T-cell (primary cell): ENCODE measurements at regions not wholly inside any gene's neighbourhood (a gene's known extent, or its start where the extent isn't known, plus 50 kb on each side); places are given as distances from the start of the nearest gene placed in this dataset.

Experiments used
- ATAC-seq, 4 experiments: fragments of 200-7000 bp in 3 of 4; fragments of 150-1000 bp in 1 of 4; cut with Tn5 transposase; replicated peaks in 1 of 4; 1 replicate in 3 of 4; 2 replicates in 1 of 4; pipeline ENCODE4 v1.10.0; 2021; ENCODE audit warnings: moderate library complexity in 3 of 4, mild to moderate bottlenecking in 2 of 4, moderate number of reproducible peaks in 1 of 4
- CTCF ChIA-PET, 2 donors: fragments of 300-600 bp; sonication (Branson Sonifier 250); formaldehyde crosslinking; loops; one replicate each; lab custom pipeline; 2022; ENCODE audit warnings: antibody characterized with exemption in 2 of 2; lab: Charles Lee
- POLR2A ChIA-PET, 2 donors: fragments of 300-600 bp; sonication (Branson Sonifier 250); formaldehyde crosslinking; loops; one replicate each; lab custom pipeline; 2022; ENCODE audit warnings: antibody characterized with exemption in 2 of 2; lab: Charles Lee
- DNase-seq, 35 experiments: peaks; one replicate each; pipeline versions ENCODE4 v3.0.0 to v3.0.0-alpha.2; 2013 to 2023
- H3K27ac ChIP-seq: one replicate; pipeline ENCODE4 v1.5.1; 2013; ENCODE audit warnings: low read length
- H3K27me3 ChIP-seq, 2 experiments: replicated peaks in 1 of 2; 1 replicate in 1 of 2; 2 replicates in 1 of 2; pipeline versions ENCODE4 v1.6.1 to v1.7.0; 2013; ENCODE audit warnings: low read length in 1 of 2, mixed read lengths in 1 of 2; ENCODE audit not compliant: control insufficient read depth in 2 of 2, insufficient read depth in 2 of 2; ENCODE audit errors: extremely low read depth in 1 of 2
- H3K36me3 ChIP-seq, 2 donors: 1 replicate in 1 of 2; 2 replicates in 1 of 2; pipeline versions ENCODE4 v1.6.1 to v1.7.0; 2013; ENCODE audit warnings: low read length in 1 of 2; ENCODE audit not compliant: control insufficient read depth in 2 of 2, insufficient read depth in 1 of 2; ENCODE audit errors: extremely low read depth in 1 of 2
- H3K4me1 ChIP-seq, 2 experiments: 1 replicate in 1 of 2; 2 replicates in 1 of 2; pipeline versions ENCODE4 v1.6.1 to v1.7.0; 2013; ENCODE audit warnings: low read length in 2 of 2, mixed read lengths in 1 of 2; ENCODE audit not compliant: insufficient read depth in 2 of 2, control insufficient read depth in 1 of 2; ENCODE audit errors: extremely low read depth in 1 of 2
- H3K4me3 ChIP-seq, 2 donors: 1 replicate in 1 of 2; 2 replicates in 1 of 2; pipeline versions ENCODE4 v1.5.1 to v1.7.0; 2013; ENCODE audit warnings: mild to moderate bottlenecking in 2 of 2, low read length in 1 of 2, moderate library complexity in 1 of 2; ENCODE audit not compliant: control insufficient read depth in 1 of 2; ENCODE audit errors: extremely low read depth in 1 of 2
- H3K9me3 ChIP-seq: 2 replicates; pipeline ENCODE4 v1.7.0; 2013
- H3K27ac Mint-ChIP-seq, 2 donors: one replicate each; pipeline ENCODE4 v1.8.0; 2020 to 2021; ENCODE audit warnings: mild to moderate bottlenecking in 2 of 2, mixed read lengths in 2 of 2
- H3K27me3 Mint-ChIP-seq, 2 donors: one replicate each; pipeline ENCODE4 v1.8.0; 2021 to 2022; ENCODE audit warnings: mixed read lengths in 2 of 2
- H3K36me3 Mint-ChIP-seq: one replicate; pipeline ENCODE4 v1.8.0; 2021; ENCODE audit warnings: mixed read lengths
- H3K4me1 Mint-ChIP-seq, 3 donors: one replicate each; pipeline ENCODE4 v1.8.0; 2020 to 2022; ENCODE audit warnings: mixed read lengths in 3 of 3, mild to moderate bottlenecking in 1 of 3
- H3K4me3 Mint-ChIP-seq, 3 donors: one replicate each; pipeline ENCODE4 v1.8.0; 2020 to 2022; ENCODE audit warnings: mild to moderate bottlenecking in 3 of 3, mixed read lengths in 3 of 3, moderate library complexity in 3 of 3
- H3K9me3 Mint-ChIP-seq, 3 donors: one replicate each; pipeline ENCODE4 v1.8.0; 2020 to 2022; ENCODE audit warnings: mixed read lengths in 3 of 3
- WGBS: methylation state at CpG from one replicate; pipeline ENCODE4 v1.1.5; 2013; ENCODE audit warnings: missing lambda C conversion rate; ENCODE audit not compliant: insufficient coverage; 5-methylcytosine and 5-hydroxymethylcytosine counted together

- Histone ChIP-seq H3K27me3 (no peaks in the 10 kb centered on the region), H3K4me3 (no peak overlapping the region), H3K36me3 (no peaks in the 10 kb centered on the region), H3K27ac (no peak overlapping the region), H3K4me1 (no peaks in the 10 kb centered on the region), H3K9me3 (no peaks in the 10 kb centered on the region)
- H3K9me3 Mint-ChIP-seq: peaks cover 0 to 5% (median 1%) of the 10 kb centered on the region in 3 donors
- no peaks in the 10 kb centered on the region for H3K36me3 Mint-ChIP-seq
- H3K27me3 Mint-ChIP-seq: no peaks in the 10 kb centered on the region
- H3K27ac Mint-ChIP-seq: no peak overlapping the region
- H3K4me1 Mint-ChIP-seq: no peaks in the 10 kb centered on the region
- DNase-seq (no peak), ATAC-seq (no peak)
- ChIA-PET CTCF (no interaction called here), POLR2A (no interaction called here)
- H3K4me3 Mint-ChIP-seq: no peak overlapping the region
These were observed 358.2 kb upstream of the ID4 start for GRCh38 chr6:19478992-19479391.

- CTCF ChIA-PET: no interaction called here
- H3K4me3 ChIP-seq: no peak overlapping the region
These were observed 357.6 kb upstream of the ID4 start for GRCh38 chr6:19479551-19479950.

GRCh38 chr6:19492636-19493405 lies 344.3 kb upstream of the ID4 start:
- no peaks in the 10 kb centered on the region for H3K27me3 Mint-ChIP-seq
- no peaks in the 10 kb centered on the region for H3K36me3 ChIP-seq
- H3K27me3 ChIP-seq: no peaks in the 10 kb centered on the region
- H3K4me1 ChIP-seq: no peaks in the 10 kb centered on the region
- H3K4me1 Mint-ChIP-seq: no peaks in the 10 kb centered on the region
- H3K9me3 ChIP-seq: no peaks in the 10 kb centered on the region
- no peak for ATAC-seq
- POLR2A ChIA-PET: no interaction called here
- no CpG with 5 or more reads among the region's 2 CpGs for WGBS
- H3K27ac Mint-ChIP-seq: no peak overlapping the region
- H3K36me3 Mint-ChIP-seq: no peaks in the 10 kb centered on the region
- CTCF ChIA-PET: no interaction called here
- no peak overlapping the region for H3K27ac ChIP-seq
- peaks cover 7 to 12% (median 10%) of the 10 kb centered on the region in 3 donors for H3K9me3 Mint-ChIP-seq
- no peak for DNase-seq
- no peak overlapping the region for H3K4me3 Mint-ChIP-seq
- H3K4me3 ChIP-seq: no peak overlapping the region

More at GRCh38 chr6:19479551-19479950, 357.6 kb upstream of the ID4 start:
- ATAC-seq (no peak), DNase-seq (no peak)
- Histone ChIP-seq H3K36me3 (no peaks in the 10 kb centered on the region), H3K9me3 (no peaks in the 10 kb centered on the region), H3K27me3 (no peaks in the 10 kb centered on the region), H3K27ac (no peak overlapping the region), H3K4me1 (no peaks in the 10 kb centered on the region)
- POLR2A ChIA-PET: no interaction called here
- H3K36me3 Mint-ChIP-seq: no peaks in the 10 kb centered on the region
- H3K4me1 Mint-ChIP-seq: no peaks in the 10 kb centered on the region
- no peaks in the 10 kb centered on the region for H3K27me3 Mint-ChIP-seq
- H3K4me3 Mint-ChIP-seq: no peak overlapping the region
- peaks cover 0 to 4% (median 0%) of the 10 kb centered on the region in 3 donors for H3K9me3 Mint-ChIP-seq
- no peak overlapping the region for H3K27ac Mint-ChIP-seq

GRCh38 chr6:19501737-19502245 lies 335.4 kb upstream of the ID4 start:
- ATAC-seq: no peak
- Histone ChIP-seq H3K27me3 (no peaks in the 10 kb centered on the region), H3K4me3 (no peak overlapping the region), H3K4me1 (no peaks in the 10 kb centered on the region), H3K27ac (no peak overlapping the region), H3K36me3 (no peaks in the 10 kb centered on the region), H3K9me3 (no peaks in the 10 kb centered on the region)
- no peaks in the 10 kb centered on the region for H3K36me3 Mint-ChIP-seq
- no peaks in the 10 kb centered on the region for H3K4me1 Mint-ChIP-seq
- peaks cover 19 to 39% (median 30%) of the 10 kb centered on the region in 3 donors for H3K9me3 Mint-ChIP-seq
- no peak overlapping the region for H3K27ac Mint-ChIP-seq
- CTCF ChIA-PET: no interaction called here
- WGBS: 95% methylated on average over 3 of the region's 3 CpGs
- no peak for DNase-seq
- H3K27me3 Mint-ChIP-seq: no peaks in the 10 kb centered on the region
- POLR2A ChIA-PET: no interaction called here
- no peak overlapping the region for H3K4me3 Mint-ChIP-seq

GRCh38 chr6:19502301-19502700 lies 334.9 kb upstream of the ID4 start:
- no peaks in the 10 kb centered on the region for H3K27me3 ChIP-seq
- no peak for ATAC-seq

GRCh38 chr6:19515939-19516338 lies 321.2 kb upstream of the ID4 start:
- H3K9me3 Mint-ChIP-seq: peaks cover 27 to 45% (median 29%) of the 10 kb centered on the region in 3 donors

More at GRCh38 chr6:19502301-19502700, 334.9 kb upstream of the ID4 start:
- Mint-ChIP-seq H3K4me3 (no peak overlapping the region), H3K27ac (no peak overlapping the region), H3K36me3 (no peaks in the 10 kb centered on the region), H3K4me1 (no peaks in the 10 kb centered on the region), H3K9me3 (peaks cover 19 to 39% (median 30%) of the 10 kb centered on the region in 3 donors), H3K27me3 (no peaks in the 10 kb centered on the region)
- DNase-seq: no peak
- H3K4me3 ChIP-seq: no peak overlapping the region
- no peak overlapping the region for H3K27ac ChIP-seq
- no peaks in the 10 kb centered on the region for H3K9me3 ChIP-seq
- ChIA-PET CTCF (no interaction called here), POLR2A (no interaction called here)
- no peaks in the 10 kb centered on the region for H3K4me1 ChIP-seq
- H3K36me3 ChIP-seq: no peaks in the 10 kb centered on the region
- no CpG with 5 or more reads among the region's 2 CpGs for WGBS

More at GRCh38 chr6:19515939-19516338, 321.2 kb upstream of the ID4 start:
- H3K4me3 Mint-ChIP-seq: no peak overlapping the region
- peaks cover 0 to 3% of the 10 kb centered on the region in 2 experiments for H3K27me3 ChIP-seq
- H3K4me1 Mint-ChIP-seq: no peaks in the 10 kb centered on the region
- peak overlapping the region in 1 of 2 donors; percentile 15 for H3K4me3 ChIP-seq
- ATAC-seq (no peak), DNase-seq (no peak)
- no peak overlapping the region for H3K27ac Mint-ChIP-seq
- ChIA-PET CTCF (no interaction called here), POLR2A (no interaction called here)
- 79% methylated on average over 4 of the region's 4 CpGs for WGBS
- H3K9me3 ChIP-seq: no peaks in the 10 kb centered on the region
- no peaks in the 10 kb centered on the region for H3K36me3 ChIP-seq
- H3K4me1 ChIP-seq: no peaks in the 10 kb centered on the region
- no peak overlapping the region for H3K27ac ChIP-seq
- no peaks in the 10 kb centered on the region for H3K27me3 Mint-ChIP-seq
- H3K36me3 Mint-ChIP-seq: no peaks in the 10 kb centered on the region
